Stimulated activated CD4-positive, alpha-beta T cell treated with anti-CD3 and anti-CD28 coated beads, Interleukin-1b, Interleukin-23, amount 100 ng/mL, for 1 hour (primary cell): ENCODE measurements at regions not wholly inside any gene's neighbourhood (a gene's known extent, or its start where the extent isn't known, plus 50 kb on each side); places are given as distances from the start of the nearest gene placed in this dataset.

Source experiments
- DNase-seq, 2 donors: peaks; one replicate each; pipeline ENCODE4 v3.0.0-alpha.2; 2020; ENCODE audit warnings: low read depth in 2 of 2

DNA sequence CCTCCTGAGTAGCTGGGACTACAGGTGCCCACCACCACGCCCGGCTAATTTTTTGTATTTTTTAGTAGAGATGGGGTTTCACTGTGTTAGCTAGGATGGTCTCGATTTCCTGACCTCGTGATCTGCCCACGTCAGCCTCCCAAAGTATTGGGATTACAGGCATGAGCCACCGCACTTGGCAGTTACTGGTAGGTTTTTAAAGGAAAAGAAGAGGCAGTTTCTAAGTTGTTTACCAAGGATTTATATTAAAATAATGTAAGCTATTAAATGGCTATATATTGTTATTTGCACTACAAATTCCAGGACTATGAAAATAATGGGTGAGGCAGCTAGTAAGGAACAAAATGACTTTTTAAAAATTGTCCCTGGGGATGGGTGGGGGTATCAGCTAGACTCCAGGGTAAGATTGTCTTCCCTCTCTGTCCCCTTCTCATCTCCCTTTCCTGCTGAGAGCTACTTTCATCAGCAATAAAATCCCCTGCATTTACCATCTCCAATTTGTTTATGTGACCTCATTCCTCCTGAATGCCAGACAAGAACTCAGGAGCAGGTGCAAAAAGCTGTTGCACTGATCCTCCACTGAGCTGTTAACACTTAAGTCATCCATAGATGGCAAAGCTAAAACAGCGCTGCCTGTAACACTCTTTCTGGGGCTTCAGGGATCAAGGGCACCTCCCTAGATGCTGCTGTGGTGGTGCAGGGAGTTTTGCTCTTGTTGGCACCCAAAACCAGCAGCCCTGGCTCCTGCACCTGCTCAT lies 165.2 kb downstream of the ZPLD1 start:
- DNase-seq, result no peak

DNA sequence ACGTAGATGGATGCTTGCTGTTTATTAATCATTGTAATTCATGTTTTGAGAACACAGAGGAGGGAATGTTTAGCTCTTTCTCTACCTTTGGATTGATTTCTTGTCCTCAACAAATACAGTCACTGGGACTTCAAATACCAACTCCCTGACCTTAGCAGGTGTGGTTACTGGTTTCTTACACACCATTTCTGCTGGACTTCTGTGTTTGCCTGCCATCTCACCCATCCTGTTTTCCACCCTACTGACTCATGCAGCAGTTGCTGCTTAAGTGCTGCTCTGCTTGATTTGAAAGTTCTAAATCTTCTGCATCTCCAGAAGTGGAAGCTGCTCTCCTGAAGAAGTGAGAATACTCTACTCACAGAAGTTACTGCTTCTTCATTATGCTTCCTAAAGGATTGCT lies 170.3 kb downstream of the ZPLD1 start:
- no peak for DNase-seq

DNA sequence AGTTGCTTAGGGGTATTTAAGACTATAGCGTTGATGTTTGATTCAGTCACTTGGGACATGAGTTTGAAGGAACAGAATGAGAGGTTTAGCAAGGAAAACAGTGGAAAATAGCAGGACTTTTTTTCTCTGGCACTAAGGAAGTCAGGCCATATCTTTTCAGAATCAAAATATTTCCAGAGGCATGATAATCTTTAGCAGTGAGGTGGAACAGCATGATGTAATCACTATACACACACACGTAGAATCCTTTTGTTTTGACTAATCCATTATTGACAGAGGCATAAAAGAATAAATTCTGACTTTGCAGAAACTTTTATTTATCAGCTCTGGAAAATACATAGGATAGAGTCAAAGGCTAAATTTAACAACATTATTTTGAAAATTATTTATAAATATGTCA lies 174.1 kb downstream of the ZPLD1 start:
- DNase-seq, result no peak

DNA sequence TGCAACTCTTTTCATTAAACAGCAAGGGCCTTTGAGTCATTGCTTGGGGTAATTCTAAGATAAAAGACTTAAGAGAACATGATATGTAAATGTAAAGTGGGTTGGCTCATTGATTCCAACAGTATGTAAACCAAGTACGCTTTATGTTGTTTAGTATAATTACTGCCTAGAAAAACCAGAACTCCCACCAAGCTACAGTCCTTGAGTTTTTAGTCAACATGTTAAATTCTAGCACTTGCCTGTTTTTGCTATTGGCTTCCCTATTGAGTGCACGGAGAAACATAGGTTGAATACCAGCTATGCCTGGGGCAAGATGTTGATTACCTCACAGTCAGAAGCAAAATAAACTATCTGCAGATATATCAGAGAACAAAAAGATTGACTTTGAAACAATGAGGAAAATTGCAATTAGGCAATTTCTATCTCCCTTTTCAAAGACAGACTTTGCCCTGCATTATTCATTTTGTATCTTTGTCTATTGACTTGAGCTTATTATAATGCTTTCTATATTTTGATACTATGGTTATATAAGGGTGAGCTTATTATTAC lies 179.3 kb downstream of the ZPLD1 start:
- no peak for DNase-seq

DNA sequence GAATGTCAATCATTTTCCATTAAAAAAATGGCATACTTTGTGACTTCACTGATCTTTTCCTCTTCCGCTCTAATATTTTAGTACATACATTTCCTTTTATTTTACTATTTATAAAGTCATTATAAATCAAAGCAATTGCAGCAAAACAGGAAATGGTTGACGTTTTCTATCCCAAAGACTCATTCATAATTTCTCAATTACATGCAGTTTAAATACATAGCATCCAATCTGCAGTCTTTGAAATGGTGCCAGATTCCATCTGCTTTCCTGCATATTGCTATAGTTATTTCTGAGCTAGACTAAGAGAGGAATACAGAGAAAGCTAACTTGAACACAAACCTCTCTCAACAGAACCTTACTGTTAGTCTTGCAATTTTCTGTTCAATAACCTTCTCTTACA lies 179.8 kb downstream of the ZPLD1 start:
- DNase-seq, result no peak

DNA sequence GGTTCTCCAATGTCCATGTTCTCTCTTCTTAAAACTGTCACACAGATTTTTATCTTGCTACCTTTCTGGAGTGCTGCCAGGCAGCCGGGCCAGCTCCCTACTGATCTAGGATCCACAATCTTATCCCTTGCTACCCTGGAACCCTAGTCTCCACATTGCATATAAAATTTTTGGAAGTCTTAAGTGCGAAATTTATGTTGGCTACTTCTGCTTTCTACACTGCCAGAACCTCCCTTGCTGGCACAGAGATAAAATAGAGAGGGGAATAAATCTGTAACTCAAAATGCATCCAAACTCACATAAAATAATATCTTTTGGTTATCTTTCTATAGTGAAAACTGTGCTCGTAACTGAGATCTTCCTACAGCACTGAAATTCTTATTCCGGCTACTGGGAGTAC lies 182.6 kb downstream of the ZPLD1 start:
- DNase-seq, result no peak

DNA sequence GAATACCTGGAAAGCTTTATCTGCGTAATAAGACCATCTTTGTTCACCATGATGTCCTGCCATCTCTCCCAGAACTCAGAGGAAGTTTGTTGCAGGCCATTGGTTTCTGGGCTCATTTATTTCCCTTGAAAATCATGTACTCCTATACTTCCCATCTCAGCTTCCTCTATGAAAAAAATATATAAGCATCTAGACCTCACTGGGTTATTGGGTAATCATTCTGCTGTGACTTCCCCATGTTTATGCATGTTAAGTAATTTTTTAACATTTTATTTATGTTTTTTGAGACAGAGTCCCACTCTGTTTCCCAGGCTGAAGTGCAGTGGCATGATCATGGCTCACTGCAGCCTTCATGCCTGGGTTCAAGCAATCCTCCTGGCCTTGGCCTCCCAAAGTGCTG lies 184.5 kb downstream of the ZPLD1 start:
- DNase-seq, result no peak

DNA sequence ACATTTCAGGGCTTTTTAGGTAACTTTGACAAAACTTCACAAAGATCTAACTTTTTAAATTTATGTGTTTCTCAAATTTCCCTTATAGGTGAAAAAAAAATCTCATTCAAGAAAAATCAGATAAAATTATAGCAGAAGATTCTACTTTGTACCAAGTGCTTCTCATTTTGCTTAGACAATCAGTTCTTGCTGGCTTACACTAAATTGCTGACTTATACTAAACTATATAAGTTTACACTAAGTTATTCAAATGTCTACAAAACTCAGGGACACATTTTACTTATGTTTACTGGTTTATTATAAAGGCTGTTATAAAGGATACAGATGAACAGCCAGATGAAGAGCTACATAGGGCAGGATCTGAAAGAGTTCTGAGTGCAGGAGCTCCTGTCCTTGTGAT lies 195.1 kb downstream of the ZPLD1 start:
- DNase-seq, result no peak

DNA sequence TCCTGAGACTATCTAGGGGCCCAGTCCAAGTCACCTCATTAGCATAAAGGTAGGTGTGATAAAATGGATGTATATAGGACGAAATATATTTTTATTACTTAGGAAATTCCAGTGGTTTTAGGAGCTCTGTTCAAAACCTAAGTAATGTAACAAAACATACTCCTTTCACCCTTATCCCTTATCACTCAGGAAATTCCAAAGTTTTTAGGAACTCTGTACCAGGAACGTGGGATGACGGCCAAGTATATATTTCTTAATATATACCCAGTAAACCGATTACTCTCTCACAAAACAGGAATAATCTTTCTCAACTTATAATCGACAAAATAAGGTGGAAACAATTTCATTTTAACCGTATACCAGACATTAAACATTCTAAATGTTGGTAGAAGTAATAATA lies 195.7 kb downstream of the ZPLD1 start:
- DNase-seq, result no peak

DNA sequence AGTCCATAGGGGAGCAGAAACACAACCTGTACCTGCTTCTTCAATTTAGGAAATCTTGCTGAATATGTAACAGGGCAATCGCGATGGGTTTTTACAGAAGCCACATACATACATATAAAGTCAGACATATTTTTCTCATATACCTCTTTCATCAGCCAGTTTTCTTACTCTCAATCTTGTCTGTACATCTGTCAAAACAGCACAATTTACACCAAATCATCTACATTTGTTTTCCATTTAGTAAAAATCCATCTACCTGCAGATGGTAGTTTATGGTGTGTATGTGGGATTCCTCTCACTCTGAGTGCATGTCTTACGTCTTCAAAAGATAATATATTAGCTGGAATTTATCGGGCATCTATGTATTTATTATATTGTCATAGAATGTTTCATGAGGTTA lies 208.7 kb downstream of the ZPLD1 start:
- DNase-seq, result no peak

DNA sequence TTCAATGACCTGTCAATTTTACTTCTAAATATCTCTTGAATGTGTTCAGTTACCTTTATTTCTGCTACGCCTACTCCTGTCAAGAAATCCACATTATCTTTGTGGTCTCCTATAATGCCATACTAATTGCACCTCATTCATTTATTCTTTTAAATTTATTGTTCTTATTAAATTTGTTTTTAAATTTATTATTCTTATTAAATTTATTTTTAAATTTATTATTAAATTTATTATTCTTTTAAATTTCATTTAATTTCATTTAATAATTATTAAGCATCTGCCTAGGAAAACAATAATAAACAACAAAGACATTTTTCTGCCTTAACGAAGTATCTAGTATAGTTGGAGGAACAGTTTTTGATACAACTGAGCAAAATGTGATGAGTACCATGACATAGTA lies 211.7 kb downstream of the ZPLD1 start:
- DNase-seq, result no peak

DNA sequence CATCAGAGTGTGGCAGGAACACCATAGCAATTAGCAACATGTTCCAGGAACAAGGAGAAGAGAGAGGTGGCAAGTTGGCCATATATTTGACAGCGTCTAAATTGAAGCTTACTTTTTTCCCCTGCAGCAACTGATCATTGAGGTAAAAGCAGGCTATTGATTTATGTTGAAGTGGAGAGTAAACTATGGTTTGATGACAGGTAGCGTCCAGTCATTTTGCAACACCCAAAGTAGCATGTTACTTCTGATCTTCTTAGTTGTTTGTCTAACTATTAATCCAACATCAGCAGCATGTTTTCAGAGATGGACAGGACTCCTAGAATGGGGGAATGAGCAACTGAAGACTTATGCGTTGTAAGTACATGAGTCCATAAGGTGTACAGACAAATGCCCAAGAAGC lies 225.8 kb downstream of the ZPLD1 start:
- no peak for DNase-seq

DNA sequence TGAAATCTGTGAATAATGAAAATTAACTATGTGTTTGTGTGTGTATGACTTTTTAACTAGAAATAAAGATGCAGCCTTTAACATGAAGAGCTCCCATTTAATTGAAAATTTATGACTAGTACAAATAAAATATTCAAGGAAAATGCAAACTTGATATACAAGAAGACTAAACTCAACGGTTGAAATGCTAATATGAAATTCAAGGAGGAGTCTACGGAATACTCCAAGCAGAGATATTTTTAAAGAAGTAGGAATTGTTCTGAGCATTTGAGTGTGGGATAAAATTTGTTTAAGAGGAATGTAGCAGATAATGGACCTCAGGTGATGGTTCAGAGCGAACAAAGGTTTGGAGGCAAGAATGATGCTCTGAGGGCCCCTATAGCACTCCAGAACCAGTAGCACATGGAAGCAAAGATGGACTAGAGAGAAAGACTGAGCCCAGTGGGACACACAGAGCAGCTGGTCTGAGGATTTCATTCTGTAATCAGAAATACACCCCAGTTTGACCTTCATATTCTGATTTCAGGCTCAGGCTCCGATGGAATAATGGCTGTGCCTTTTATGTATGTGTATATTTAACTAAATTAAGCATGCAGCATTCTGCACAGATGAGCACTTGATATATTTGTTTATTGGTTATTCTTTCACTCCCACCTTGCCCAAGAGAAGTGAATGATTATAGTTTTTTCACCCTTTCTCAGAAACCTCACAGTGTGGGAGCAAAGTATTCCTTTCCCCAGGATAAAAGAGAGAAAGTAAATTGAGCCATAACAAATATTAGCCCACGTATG lies 227.1 kb downstream of the ZPLD1 start:
- DNase-seq, result no peak

DNA sequence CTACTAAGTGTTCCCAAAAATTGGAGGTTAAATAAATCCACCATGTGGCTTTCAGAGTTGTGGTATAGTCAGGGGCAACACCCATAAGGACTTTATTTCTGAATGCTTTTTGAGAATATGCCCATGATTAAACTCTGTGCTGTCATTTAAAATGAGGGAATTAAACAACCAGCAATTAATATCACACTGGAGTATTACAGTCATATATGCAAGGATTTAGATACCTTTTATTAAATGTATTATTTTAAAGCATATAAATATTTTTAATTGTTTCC lies 227.6 kb downstream of the ZPLD1 start:
- DNase-seq, result no peak

DNA sequence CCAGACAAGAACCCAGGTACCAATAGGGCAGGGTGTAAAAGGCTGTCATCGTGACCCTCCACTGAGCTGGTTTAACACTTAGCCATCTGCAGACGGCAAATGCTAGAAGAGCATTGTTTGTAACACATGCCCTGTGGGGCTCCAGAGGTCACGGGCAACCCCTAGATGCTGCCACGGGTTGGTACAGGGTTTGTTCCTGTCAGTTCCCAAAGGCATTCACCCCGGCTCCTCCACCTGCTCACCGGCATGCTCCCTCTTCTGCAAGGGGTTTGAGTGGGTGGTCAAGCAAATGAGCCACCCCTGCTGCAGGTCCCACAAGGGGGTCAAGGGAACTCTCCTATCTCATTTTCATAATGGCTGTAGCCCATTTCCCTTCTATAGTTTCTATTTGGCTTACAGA lies 229.3 kb downstream of the ZPLD1 start:
- DNase-seq, result no peak

DNA sequence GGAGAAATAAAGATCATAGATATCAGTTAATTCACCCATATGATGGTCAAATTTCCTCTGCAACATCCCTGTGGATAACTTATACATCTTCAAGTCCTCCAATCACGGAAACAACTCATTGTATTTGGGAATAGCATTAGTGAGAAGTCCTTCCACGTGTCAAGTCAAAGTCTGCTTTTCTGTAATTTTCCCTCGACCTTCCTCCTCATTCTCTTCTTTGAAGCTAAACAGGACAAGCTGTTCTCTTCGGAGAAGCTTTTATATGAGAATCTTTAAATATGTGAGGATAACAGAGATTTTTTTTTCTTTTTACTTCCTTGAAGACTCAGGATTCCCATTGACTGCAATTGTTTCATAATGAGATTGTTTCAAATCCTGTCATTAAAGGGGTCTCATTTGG lies 230.4 kb downstream of the ZPLD1 start:
- DNase-seq, result no peak

DNA sequence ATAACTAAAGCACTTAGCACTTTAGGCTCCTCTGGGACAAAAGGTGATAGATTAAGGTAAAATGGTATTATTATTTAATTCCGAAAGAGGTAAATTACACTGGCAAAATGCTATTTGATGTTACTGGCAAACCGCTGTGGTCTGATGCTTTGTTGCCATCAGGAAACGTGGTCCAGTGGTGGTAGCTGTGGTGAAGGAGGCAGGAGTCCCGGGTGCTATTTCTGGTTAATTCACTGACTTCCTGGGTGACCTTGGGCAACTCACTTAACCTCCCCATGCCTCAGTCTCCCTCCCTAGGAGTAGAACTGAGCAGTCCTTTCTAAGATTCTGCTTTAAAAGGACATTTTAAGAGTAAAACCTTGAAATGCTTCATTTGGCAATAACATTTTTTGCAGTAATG lies 233.4 kb downstream of the ZPLD1 start:
- DNase-seq, result no peak

DNA sequence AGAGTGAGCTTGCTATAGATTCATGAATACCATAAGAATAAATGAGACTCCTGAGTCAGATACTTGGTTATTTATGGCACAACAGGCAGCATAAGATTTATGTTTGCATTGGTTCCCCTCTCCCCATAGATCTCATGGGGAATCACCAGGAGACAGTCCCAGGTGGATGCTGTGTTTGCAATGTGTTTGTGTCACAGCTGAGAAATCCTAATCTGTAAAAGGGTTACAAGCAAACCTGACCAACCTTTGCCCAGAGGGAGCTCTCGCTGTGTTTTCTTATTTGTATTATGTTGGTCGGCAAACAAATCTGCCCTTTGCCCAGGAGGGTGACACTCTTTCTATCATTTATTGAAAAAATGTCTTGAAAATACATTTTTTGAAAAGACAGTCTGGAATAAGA lies 236.2 kb downstream of the ZPLD1 start:
- no peak for DNase-seq

DNA sequence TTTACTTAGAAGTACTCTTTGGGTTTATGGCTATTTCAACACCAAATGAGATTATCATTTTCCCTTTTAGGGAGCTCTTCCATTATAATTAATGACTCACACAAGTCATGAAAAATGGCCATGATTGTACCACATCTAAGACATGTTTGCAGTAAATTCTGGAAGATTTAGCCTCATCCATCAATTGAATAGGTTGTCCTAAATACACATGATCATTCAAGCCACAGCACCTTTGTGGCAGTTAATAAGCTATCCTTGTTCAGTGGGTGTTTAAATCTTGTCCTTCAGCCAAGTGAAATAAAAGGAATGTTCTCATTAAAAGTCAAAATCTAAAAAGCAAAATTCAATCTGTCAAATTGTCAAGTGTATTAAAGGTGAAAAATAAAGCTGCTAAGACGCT lies 237.5 kb downstream of the ZPLD1 start:
- DNase-seq, result no peak

DNA sequence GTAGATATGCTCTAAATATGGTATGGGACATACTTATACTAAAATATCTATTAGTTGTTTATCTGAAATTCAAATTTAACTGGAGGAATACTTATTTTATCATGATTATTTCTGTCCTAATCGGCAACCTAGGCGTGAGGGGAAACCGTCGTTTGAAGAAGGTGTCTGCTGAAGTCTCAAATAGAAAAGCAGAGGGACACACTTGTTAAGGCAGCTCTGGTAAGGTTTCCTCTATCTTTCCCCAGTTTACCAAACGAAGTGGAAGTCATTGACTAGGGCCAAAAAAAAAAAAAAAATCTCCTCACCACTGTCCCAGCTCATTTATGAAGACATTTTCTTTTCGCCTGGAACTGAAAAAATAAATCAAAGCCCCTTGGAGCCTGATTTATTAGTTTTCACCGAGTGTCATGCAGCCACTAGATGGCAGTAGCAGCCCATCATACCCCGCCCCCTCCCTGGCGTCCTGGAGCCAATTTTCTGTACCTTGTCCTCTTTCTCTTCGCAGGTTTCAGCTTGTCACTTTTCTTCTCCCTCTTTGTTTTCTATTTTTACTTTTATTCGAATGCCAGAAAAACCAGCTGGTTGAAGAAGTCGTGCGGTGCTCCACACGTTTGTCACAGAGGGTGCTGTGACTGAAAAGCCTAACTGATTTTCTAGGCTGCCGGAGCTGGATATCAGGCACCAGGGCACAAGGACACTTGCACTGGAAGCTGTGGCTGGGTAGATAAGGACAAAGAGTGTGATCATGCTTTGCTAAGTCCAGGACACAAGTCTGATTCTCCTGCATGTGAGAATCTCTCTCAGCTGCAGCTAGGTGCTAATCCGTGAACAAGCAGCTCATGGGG lies 238.7 kb downstream of the ZPLD1 start:
- peak in 1 of 2 donors; percentile 37 for DNase-seq

DNA sequence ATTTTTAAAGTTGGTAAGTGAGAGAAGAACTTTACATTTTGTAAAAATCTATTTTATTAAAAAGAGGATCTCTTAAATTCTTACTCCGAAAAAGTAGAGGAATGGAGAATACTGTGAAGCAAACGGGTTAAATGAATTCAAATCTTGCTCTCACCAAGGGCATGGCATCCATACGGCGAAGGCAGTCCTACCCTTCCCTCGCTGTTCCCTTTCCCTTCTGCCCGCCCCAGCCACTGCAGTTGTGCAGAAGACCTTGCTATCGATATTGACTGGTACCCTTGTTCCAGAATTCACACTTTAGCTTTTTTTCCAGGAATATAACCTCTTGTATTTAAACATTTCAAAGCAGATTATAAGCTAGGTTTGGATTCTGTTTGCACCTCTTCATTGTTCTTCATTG lies 239.5 kb downstream of the ZPLD1 start:
- DNase-seq, result no peak

DNA sequence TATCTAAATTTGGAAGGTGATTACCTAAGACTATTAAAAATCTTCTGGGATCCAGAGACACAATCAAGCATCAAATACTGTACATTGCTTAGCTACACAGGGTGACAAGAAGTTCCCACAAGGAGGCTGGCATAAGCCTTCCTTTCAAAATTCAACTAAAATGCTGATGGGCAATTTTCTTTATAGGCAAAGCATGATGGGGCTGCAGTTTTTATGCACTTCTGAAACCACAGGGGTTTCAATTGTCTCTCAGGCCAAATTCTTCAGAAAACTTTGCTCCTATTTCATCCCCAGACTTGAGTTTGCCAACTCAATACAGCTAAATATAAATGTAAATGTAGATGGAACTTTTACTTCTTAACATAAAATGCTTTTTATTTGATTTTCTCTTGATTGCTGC lies 241.6 kb downstream of the ZPLD1 start:
- DNase-seq, result no peak

DNA sequence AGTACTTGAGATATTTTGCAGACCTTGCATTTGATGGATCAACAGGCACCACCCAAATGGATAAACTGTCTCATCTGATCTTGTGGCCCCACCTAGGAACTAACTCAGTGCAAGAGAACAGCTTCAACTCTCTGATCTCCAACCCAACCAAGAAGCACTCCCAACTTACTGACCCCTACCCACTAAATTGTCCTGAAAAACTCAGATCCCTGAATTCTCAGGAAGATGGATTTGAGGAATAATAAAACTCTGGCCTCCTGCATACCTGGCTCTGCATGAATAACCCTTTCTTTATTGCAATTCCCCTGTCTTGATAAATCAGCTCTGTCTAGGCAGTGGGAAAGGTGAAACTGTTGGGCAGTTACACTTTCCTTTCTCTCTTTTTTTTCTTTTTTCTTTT lies 247.9 kb downstream of the ZPLD1 start:
- DNase-seq, result no peak
